Urinary bladder (tissue), 3 donors: ENCODE measurements at regions not wholly inside any gene's neighbourhood (a gene's known extent, or its start where the extent isn't known, plus 50 kb on each side); places are given as distances from the start of the nearest gene placed in this dataset.

Source experiments
- DNase-seq: peaks from one replicate; pipeline ENCODE4 v3.0.0-alpha.2; 2015; ENCODE audit errors: extremely low spot score
- H3K27ac ChIP-seq: one replicate; pipeline ENCODE4 v1.5.1; 2013; ENCODE audit warnings: low read depth, mild to moderate bottlenecking, moderate library complexity
- H3K36me3 ChIP-seq: one replicate; pipeline ENCODE4 v1.6.1; 2013; ENCODE audit warnings: mild to moderate bottlenecking, moderate library complexity; ENCODE audit not compliant: insufficient read depth
- H3K4me1 ChIP-seq: one replicate; pipeline ENCODE4 v1.6.1; 2013; ENCODE audit warnings: mild to moderate bottlenecking, moderate library complexity; ENCODE audit not compliant: insufficient read depth
- H3K4me3 ChIP-seq: one replicate; pipeline ENCODE4 v1.5.1; 2013; ENCODE audit warnings: low read depth, low read length
- WGBS: extraction: QIAGEN DNeasy Blood & Tissue Kit; methylation state at CpG from one replicate; pipeline ENCODE4 v1.1.7; 2013; 5-methylcytosine and 5-hydroxymethylcytosine counted together
- donor health status: healthy with polysubstance abuse.
- donor health status: healthy.

- WGBS, result 95% methylated on average over 3 of the region's 3 CpGs
- no peak overlapping the region for H3K27ac ChIP-seq
These were observed 77.9 kb upstream of the TNFSF4 start for GRCh38 chr1:173285048-173285447.

GRCh38 chr1:173287785-173288184, 80.7 kb upstream of the TNFSF4 start:
- no peak for DNase-seq
- Histone ChIP-seq H3K36me3 (no peaks in the 10 kb centered on the region), H3K27ac (no peak overlapping the region), H3K4me3 (no peak overlapping the region), H3K4me1 (no peaks in the 10 kb centered on the region)
- WGBS, result 62% methylated on average over 1 of the region's 1 CpG

More at GRCh38 chr1:173285048-173285447, 77.9 kb upstream of the TNFSF4 start:
- Histone ChIP-seq H3K4me1 (no peaks in the 10 kb centered on the region), H3K36me3 (no peaks in the 10 kb centered on the region), H3K4me3 (no peak overlapping the region)
- no peak for DNase-seq

- 94% methylated on average over 1 of the region's 1 CpG for WGBS
- Histone ChIP-seq H3K27ac (no peak overlapping the region), H3K4me3 (no peak overlapping the region), H3K4me1 (no peaks in the 10 kb centered on the region), H3K36me3 (no peaks in the 10 kb centered on the region)
- no peak for DNase-seq
These were observed 86.6 kb upstream of the TNFSF4 start for GRCh38 chr1:173293756-173294155.

GRCh38 chr1:173294843-173295242, 87.7 kb upstream of the TNFSF4 start:
- DNase-seq, result no peak
- H3K36me3 ChIP-seq, result no peaks in the 10 kb centered on the region
- H3K4me1 ChIP-seq, result no peaks in the 10 kb centered on the region
- H3K4me3 ChIP-seq, result no peak overlapping the region
- H3K27ac ChIP-seq, result no peak overlapping the region
- WGBS, result 82% methylated on average over 2 of the region's 2 CpGs

- H3K4me3 ChIP-seq, result no peak overlapping the region
- DNase-seq, result no peak
- H3K4me1 ChIP-seq, result no peaks in the 10 kb centered on the region
- no peaks in the 10 kb centered on the region for H3K36me3 ChIP-seq
- no peak overlapping the region for H3K27ac ChIP-seq
- WGBS, result 64% methylated on average over 1 of the region's 1 CpG
These were observed 88.3 kb upstream of the TNFSF4 start for GRCh38 chr1:173295391-173295790.

- 92% methylated on average over 1 of the region's 1 CpG for WGBS
- Histone ChIP-seq H3K4me1 (no peaks in the 10 kb centered on the region), H3K4me3 (no peak overlapping the region), H3K36me3 (no peaks in the 10 kb centered on the region), H3K27ac (no peak overlapping the region)
- DNase-seq, result no peak
These were observed 88.9 kb upstream of the TNFSF4 start for GRCh38 chr1:173295995-173296394.

- H3K4me3 ChIP-seq, result no peak overlapping the region
These were observed 90.8 kb upstream of the TNFSF4 start for GRCh38 chr1:173297798-173298391.

GRCh38 chr1:173300061-173301044, 93.2 kb upstream of the TNFSF4 start:
- Histone ChIP-seq H3K27ac (no peak overlapping the region), H3K4me3 (no peak overlapping the region), H3K36me3 (no peaks in the 10 kb centered on the region), H3K4me1 (no peaks in the 10 kb centered on the region)
- DNase-seq, result no peak
- 28% methylated on average over 5 of the region's 5 CpGs for WGBS

More at GRCh38 chr1:173297798-173298391, 90.8 kb upstream of the TNFSF4 start:
- no peak for DNase-seq
- 81% methylated on average over 4 of the region's 4 CpGs for WGBS
- H3K27ac ChIP-seq, result no peak overlapping the region
- no peaks in the 10 kb centered on the region for H3K4me1 ChIP-seq
- no peaks in the 10 kb centered on the region for H3K36me3 ChIP-seq

GRCh38 chr1:173301507-173301906, 94.4 kb upstream of the TNFSF4 start:
- DNase-seq, result no peak
- H3K36me3 ChIP-seq, result no peaks in the 10 kb centered on the region
- 98% methylated on average over 1 of the region's 1 CpG for WGBS
- no peaks in the 10 kb centered on the region for H3K4me1 ChIP-seq
- no peak overlapping the region for H3K4me3 ChIP-seq
- no peak overlapping the region for H3K27ac ChIP-seq

GRCh38 chr1:173302366-173302765, 95.2 kb upstream of the TNFSF4 start:
- H3K4me1 ChIP-seq, result no peaks in the 10 kb centered on the region
- H3K4me3 ChIP-seq, result no peak overlapping the region
- no peak overlapping the region for H3K27ac ChIP-seq
- no peak for DNase-seq
- WGBS, result 75% methylated on average over 1 of the region's 1 CpG
- H3K36me3 ChIP-seq, result no peaks in the 10 kb centered on the region

GRCh38 chr1:173302890-173303829, 96.0 kb upstream of the TNFSF4 start:
- H3K4me1 ChIP-seq, result no peaks in the 10 kb centered on the region
- H3K27ac ChIP-seq, result no peak overlapping the region
- 53% methylated on average over 8 of the region's 8 CpGs for WGBS
- H3K36me3 ChIP-seq, result no peaks in the 10 kb centered on the region
- no peak for DNase-seq
- H3K4me3 ChIP-seq, result no peak overlapping the region

- H3K36me3 ChIP-seq, result no peaks in the 10 kb centered on the region
- WGBS, result 83% methylated on average over 1 of the region's 1 CpG
- no peak for DNase-seq
- no peaks in the 10 kb centered on the region for H3K4me1 ChIP-seq
- H3K4me3 ChIP-seq, result no peak overlapping the region
- no peak overlapping the region for H3K27ac ChIP-seq
These were observed 96.9 kb upstream of the TNFSF4 start for GRCh38 chr1:173303984-173304383.

GRCh38 chr1:173304529-173305227, 97.5 kb upstream of the TNFSF4 start:
- Histone ChIP-seq H3K27ac (no peak overlapping the region), H3K4me3 (no peak overlapping the region), H3K36me3 (no peaks in the 10 kb centered on the region), H3K4me1 (no peaks in the 10 kb centered on the region)
- 53% methylated on average over 1 of the region's 1 CpG for WGBS
- no peak for DNase-seq
